ENCODE measurements at regions not wholly inside any gene's neighbourhood (a gene's known extent, or its start where the extent isn't known, plus 50 kb on each side); places are given as distances from the start of the nearest gene placed in this dataset.

- Mint-ChIP-seq H3K4me1 (ENCODE audit: low read depth, unreplicated experiment) (peaks cover 7% of the 10 kb centered on the region), H3K27ac (ENCODE audit: unreplicated experiment) (no peak overlapping the region), H3K4me3 (ENCODE audit: unreplicated experiment) (no peak overlapping the region), H3K9me3 (ENCODE audit: unreplicated experiment) (peaks cover 18% of the 10 kb centered on the region), H3K36me3 (ENCODE audit: insufficient read depth, unreplicated experiment) (peaks cover 4% of the 10 kb centered on the region), H3K27me3 (ENCODE audit: insufficient read depth, unreplicated experiment) (no peaks in the 10 kb centered on the region)
- POLR2A ChIA-PET, result no interaction called here
- Histone ChIP-seq H3K36me3 (ENCODE audit: control insufficient read depth, insufficient read depth, low read length) (no peaks in the 10 kb centered on the region), H3K4me3 (ENCODE audit: low read depth, low read length) (no peak overlapping the region), H3K4me1 (no peaks in the 10 kb centered on the region), H3K27me3 (replicated peaks; ENCODE audit: control insufficient read depth, insufficient read depth, low read length) (no peaks in the 10 kb centered on the region), H3K9me3 (peaks cover 5% of the 10 kb centered on the region)
- CTCF ChIA-PET, result no interaction called here
- no TSS peak for BruUV-seq (replicated peaks)
- no peak for DNase-seq
- intact Hi-C loops (cut with micrococcal nuclease; ENCODE audit: unreplicated experiment), result no loop called here
- TF ChIP-seq, protein P1, sequence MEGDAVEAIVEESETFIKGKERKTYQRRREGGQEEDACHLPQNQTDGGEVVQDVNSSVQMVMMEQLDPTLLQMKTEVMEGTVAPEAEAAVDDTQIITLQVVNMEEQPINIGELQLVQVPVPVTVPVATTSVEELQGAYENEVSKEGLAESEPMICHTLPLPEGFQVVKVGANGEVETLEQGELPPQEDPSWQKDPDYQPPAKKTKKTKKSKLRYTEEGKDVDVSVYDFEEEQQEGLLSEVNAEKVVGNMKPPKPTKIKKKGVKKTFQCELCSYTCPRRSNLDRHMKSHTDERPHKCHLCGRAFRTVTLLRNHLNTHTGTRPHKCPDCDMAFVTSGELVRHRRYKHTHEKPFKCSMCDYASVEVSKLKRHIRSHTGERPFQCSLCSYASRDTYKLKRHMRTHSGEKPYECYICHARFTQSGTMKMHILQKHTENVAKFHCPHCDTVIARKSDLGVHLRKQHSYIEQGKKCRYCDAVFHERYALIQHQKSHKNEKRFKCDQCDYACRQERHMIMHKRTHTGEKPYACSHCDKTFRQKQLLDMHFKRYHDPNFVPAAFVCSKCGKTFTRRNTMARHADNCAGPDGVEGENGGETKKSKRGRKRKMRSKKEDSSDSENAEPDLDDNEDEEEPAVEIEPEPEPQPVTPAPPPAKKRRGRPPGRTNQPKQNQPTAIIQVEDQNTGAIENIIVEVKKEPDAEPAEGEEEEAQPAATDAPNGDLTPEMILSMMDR (IDR thresholded peaks at IDR 0.05; ENCODE audit: insufficient read depth in 1 of 2, low read depth in 1 of 2, low read length in 1 of 2, severe bottlenecking in 1 of 2, unreplicated experiment in 1 of 2), result no peak
Observed at GRCh38 chr21:22556829-22557228, 1558.6 kb downstream of the NCAM2 start.

DNA sequence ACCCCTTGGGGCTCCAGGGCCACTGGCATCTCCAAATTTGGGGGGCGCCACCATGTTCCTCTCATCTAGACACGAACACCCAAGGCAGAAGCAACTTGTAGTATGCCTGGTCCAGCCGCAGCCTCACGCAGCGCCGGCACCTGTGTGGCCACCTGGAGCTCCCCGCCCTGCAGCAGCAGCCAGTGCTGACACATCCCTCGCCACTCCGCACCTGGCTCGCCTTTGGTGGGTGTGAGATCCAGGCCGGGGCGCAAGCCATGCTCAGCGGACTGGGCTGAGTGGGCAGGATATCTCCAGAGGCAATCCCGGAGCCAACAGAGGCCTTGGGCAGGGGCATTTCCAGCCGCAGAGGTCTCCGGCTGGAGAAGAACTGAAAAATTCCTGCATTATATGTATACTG is 1563.7 kb downstream of the NCAM2 start:
- CTCF ChIA-PET, result no interaction called here
- intact Hi-C loops (cut with micrococcal nuclease; ENCODE audit: unreplicated experiment), result no loop called here

GRCh38 chr21:22573834-22574233 is 1575.6 kb downstream of the NCAM2 start:
- intact Hi-C loops (cut with micrococcal nuclease; ENCODE audit: unreplicated experiment), result no loop called here
- H3K27ac Mint-ChIP-seq (ENCODE audit: unreplicated experiment), result no peak overlapping the region

More for the DNA sequence above, 1563.7 kb downstream of the NCAM2 start:
- Mint-ChIP-seq H3K4me3 (ENCODE audit: unreplicated experiment) (no peak overlapping the region), H3K4me1 (ENCODE audit: low read depth, unreplicated experiment) (no peaks in the 10 kb centered on the region), H3K9me3 (ENCODE audit: unreplicated experiment) (peaks cover 19% of the 10 kb centered on the region), H3K36me3 (ENCODE audit: insufficient read depth, unreplicated experiment) (no peaks in the 10 kb centered on the region), H3K27ac (ENCODE audit: unreplicated experiment) (no peak overlapping the region), H3K27me3 (ENCODE audit: insufficient read depth, unreplicated experiment) (no peaks in the 10 kb centered on the region)
- TF ChIP-seq, protein P1 (IDR thresholded peaks at IDR 0.05; ENCODE audit: insufficient read depth in 1 of 2, low read depth in 1 of 2, low read length in 1 of 2, severe bottlenecking in 1 of 2, unreplicated experiment in 1 of 2), result no peak
- POLR2A ChIA-PET, result no interaction called here
- peaks cover 5% of the 10 kb centered on the region for H3K9me3 ChIP-seq
- no TSS peak for BruUV-seq (replicated peaks)
- H3K4me1 ChIP-seq, result no peaks in the 10 kb centered on the region
- H3K4me3 ChIP-seq (ENCODE audit: low read depth, low read length), result no peak overlapping the region
- no peaks in the 10 kb centered on the region for H3K27me3 ChIP-seq (replicated peaks; ENCODE audit: control insufficient read depth, insufficient read depth, low read length)
- no peak for DNase-seq
- no peaks in the 10 kb centered on the region for H3K36me3 ChIP-seq (ENCODE audit: control insufficient read depth, insufficient read depth, low read length)

More at GRCh38 chr21:22573834-22574233, 1575.6 kb downstream of the NCAM2 start:
- Histone ChIP-seq H3K4me3 (ENCODE audit: low read depth, low read length) (no peak overlapping the region), H3K4me1 (no peaks in the 10 kb centered on the region), H3K36me3 (ENCODE audit: control insufficient read depth, insufficient read depth, low read length) (no peaks in the 10 kb centered on the region), H3K27me3 (replicated peaks; ENCODE audit: control insufficient read depth, insufficient read depth, low read length) (no peaks in the 10 kb centered on the region), H3K9me3 (no peaks in the 10 kb centered on the region)
- ChIA-PET POLR2A (no interaction called here), CTCF (no interaction called here)
- TF ChIP-seq, protein P1 (IDR thresholded peaks at IDR 0.05; ENCODE audit: insufficient read depth in 1 of 2, low read depth in 1 of 2, low read length in 1 of 2, severe bottlenecking in 1 of 2, unreplicated experiment in 1 of 2), result no peak
- Mint-ChIP-seq H3K9me3 (ENCODE audit: unreplicated experiment) (peaks cover 10% of the 10 kb centered on the region), H3K27me3 (ENCODE audit: insufficient read depth, unreplicated experiment) (no peaks in the 10 kb centered on the region), H3K4me3 (ENCODE audit: unreplicated experiment) (no peak overlapping the region), H3K4me1 (ENCODE audit: low read depth, unreplicated experiment) (no peaks in the 10 kb centered on the region), H3K36me3 (ENCODE audit: insufficient read depth, unreplicated experiment) (no peaks in the 10 kb centered on the region)
- BruUV-seq (replicated peaks), result no TSS peak
- DNase-seq, result no peak

Data from Caco-2 (cell line).